Astrocyte (in vitro differentiated cells and primary cell): ENCODE measurements at regions not wholly inside any gene's neighbourhood (a gene's known extent, or its start where the extent isn't known, plus 50 kb on each side); places are given as distances from the start of the nearest gene placed in this dataset.

ENCODE experiments used
- DNase-seq: peaks from one replicate; pipeline ENCODE4 v3.0.0-alpha.2; 2010; ENCODE audit warnings: low read depth
- FAIRE-seq: peaks from 2 replicates; lab custom pipeline; 2011; peaks lifted over from hg19 to GRCh38; lab: Jason Lieb, UNC
- H2AFZ ChIP-seq: 2 replicates; pipeline ENCODE4 v1.6.0; 2012; ENCODE audit warnings: low read depth, low read length, inconsistent platforms
- H3K27ac ChIP-seq: 2 replicates; pipeline ENCODE4 v1.5.1; 2011; ENCODE audit warnings: low read depth, low read length, inconsistent platforms
- H3K27me3 ChIP-seq: 2 replicates; pipeline ENCODE4 v1.6.0; 2011; ENCODE audit warnings: low read length, inconsistent platforms; ENCODE audit not compliant: insufficient read depth
- H3K36me3 ChIP-seq: 2 replicates; pipeline ENCODE4 v1.5.1; 2011; ENCODE audit warnings: low read length, inconsistent platforms; ENCODE audit not compliant: insufficient read depth
- H3K4me1 ChIP-seq: 2 replicates; pipeline ENCODE4 v1.5.1; 2011; ENCODE audit warnings: low read length, inconsistent platforms; ENCODE audit not compliant: insufficient read depth
- H3K4me2 ChIP-seq: 2 replicates; pipeline ENCODE4 v1.6.0; 2012; ENCODE audit warnings: low read length, inconsistent platforms
- H3K4me3 ChIP-seq: 2 replicates; pipeline ENCODE4 v1.5.1; 2011; ENCODE audit warnings: low read depth, mild to moderate bottlenecking, low read length, inconsistent platforms; ENCODE audit not compliant: insufficient read depth
- H3K79me2 ChIP-seq: 2 replicates; pipeline ENCODE4 v1.6.0; 2012; ENCODE audit warnings: mild to moderate bottlenecking, low read length, inconsistent platforms; ENCODE audit not compliant: insufficient read depth
- H3K9ac ChIP-seq: 2 replicates; pipeline ENCODE4 v1.6.0; 2012; ENCODE audit warnings: mild to moderate bottlenecking, low read length, inconsistent platforms
- H3K9me3 ChIP-seq: 2 replicates; pipeline ENCODE4 v1.5.1; 2012; ENCODE audit warnings: low read depth, mild to moderate bottlenecking, low read length, inconsistent platforms; ENCODE audit not compliant: insufficient read depth
- H4K20me1 ChIP-seq: 2 replicates; pipeline ENCODE4 v1.6.0; 2012; ENCODE audit warnings: low read length, inconsistent platforms; ENCODE audit not compliant: insufficient read depth
- H3K27ac Mint-ChIP-seq: one replicate; pipeline ENCODE4 v1.8.0; 2021; ENCODE audit warnings: mild to moderate bottlenecking, mixed read lengths; ENCODE audit not compliant: unreplicated experiment
- H3K27me3 Mint-ChIP-seq: one replicate; pipeline ENCODE4 v1.8.0; 2021; ENCODE audit warnings: low read depth, mixed read lengths; ENCODE audit not compliant: unreplicated experiment
- H3K36me3 Mint-ChIP-seq: one replicate; pipeline ENCODE4 v1.8.0; 2021; ENCODE audit warnings: low read depth, mixed read lengths; ENCODE audit not compliant: unreplicated experiment
- H3K4me1 Mint-ChIP-seq: one replicate; pipeline ENCODE4 v1.8.0; 2021; ENCODE audit warnings: low read depth, mixed read lengths; ENCODE audit not compliant: unreplicated experiment
- H3K4me3 Mint-ChIP-seq: one replicate; pipeline ENCODE4 v1.8.0; 2021; ENCODE audit warnings: mild to moderate bottlenecking, moderate library complexity, mixed read lengths; ENCODE audit not compliant: unreplicated experiment
- H3K9me3 Mint-ChIP-seq: one replicate; pipeline ENCODE4 v1.8.0; 2021; ENCODE audit warnings: mild to moderate bottlenecking, mixed read lengths; ENCODE audit not compliant: unreplicated experiment
- CTCF ChIP-seq: IDR thresholded peaks from 2 replicates; pipeline ENCODE4 v1.5.1; 2011; ENCODE audit warnings: low read depth, mild to moderate bottlenecking, inconsistent platforms, low read length, moderate library complexity; ENCODE audit not compliant: insufficient read depth
- EZH2 ChIP-seq: IDR thresholded peaks from 2 replicates; pipeline ENCODE4 v1.6.1; 2012; ENCODE audit warnings: mild to moderate bottlenecking, low read length, inconsistent platforms; ENCODE audit not compliant: insufficient read depth

GRCh38 chr5:16306812-16307211 lies 127.2 kb upstream of the MARCHF11 start:
- no peaks in the 10 kb centered on the region for H3K9me3 ChIP-seq
- no peak overlapping the region for H3K4me2 ChIP-seq
- H3K9ac ChIP-seq = no peak overlapping the region
- H3K27me3 ChIP-seq = no peaks in the 10 kb centered on the region
- no peaks in the 10 kb centered on the region for H3K79me2 ChIP-seq
- Mint-ChIP-seq H3K4me3 (no peak overlapping the region), H3K9me3 (no peaks in the 10 kb centered on the region), H3K36me3 (no peaks in the 10 kb centered on the region), H3K27me3 (peaks cover 5% of the 10 kb centered on the region), H3K27ac (no peak overlapping the region), H3K4me1 (no peaks in the 10 kb centered on the region)
- no peak for DNase-seq
- no peaks in the 10 kb centered on the region for H4K20me1 ChIP-seq
- H3K4me1 ChIP-seq = no peaks in the 10 kb centered on the region
- FAIRE-seq = no peak
- H3K4me3 ChIP-seq = no peak overlapping the region
- no peak overlapping the region for H3K27ac ChIP-seq
- H3K36me3 ChIP-seq = no peaks in the 10 kb centered on the region
- H2AFZ ChIP-seq = no peak overlapping the region
- no peak for TF ChIP-seq EZH2
- no peak for TF ChIP-seq CTCF

- peak; percentile 6 for DNase-seq
- Mint-ChIP-seq H3K27me3 (peaks cover 5% of the 10 kb centered on the region), H3K36me3 (no peaks in the 10 kb centered on the region), H3K9me3 (no peaks in the 10 kb centered on the region), H3K4me1 (no peaks in the 10 kb centered on the region), H3K27ac (no peak overlapping the region), H3K4me3 (no peak overlapping the region)
- Histone ChIP-seq H3K9ac (no peak overlapping the region), H3K27ac (no peak overlapping the region), H3K36me3 (no peaks in the 10 kb centered on the region), H3K79me2 (no peaks in the 10 kb centered on the region), H3K9me3 (no peaks in the 10 kb centered on the region), H2AFZ (no peak overlapping the region), H4K20me1 (no peaks in the 10 kb centered on the region), H3K4me2 (no peak overlapping the region), H3K4me1 (no peaks in the 10 kb centered on the region), H3K27me3 (no peaks in the 10 kb centered on the region), H3K4me3 (no peak overlapping the region)
- TF ChIP-seq CTCF = no peak
- TF ChIP-seq EZH2 = no peak
- FAIRE-seq = no peak
Measured at GRCh38 chr5:16304846-16305245, 125.3 kb upstream of the MARCHF11 start.

- Histone ChIP-seq H3K9me3 (no peaks in the 10 kb centered on the region), H3K36me3 (no peaks in the 10 kb centered on the region), H2AFZ (no peak overlapping the region), H3K4me3 (no peak overlapping the region), H3K4me2 (no peak overlapping the region), H3K9ac (no peak overlapping the region), H3K27ac (no peak overlapping the region), H3K79me2 (no peaks in the 10 kb centered on the region), H3K4me1 (no peaks in the 10 kb centered on the region), H3K27me3 (no peaks in the 10 kb centered on the region), H4K20me1 (no peaks in the 10 kb centered on the region)
- Mint-ChIP-seq H3K4me3 (no peak overlapping the region), H3K9me3 (peaks cover 6% of the 10 kb centered on the region), H3K27me3 (no peaks in the 10 kb centered on the region), H3K4me1 (no peaks in the 10 kb centered on the region), H3K36me3 (no peaks in the 10 kb centered on the region), H3K27ac (no peak overlapping the region)
- FAIRE-seq (no peak), DNase-seq (no peak)
- no peak for TF ChIP-seq EZH2
- TF ChIP-seq CTCF = no peak
Measured at GRCh38 chr5:16296946-16297345, 117.4 kb upstream of the MARCHF11 start.
